GM10266 (cell line): ENCODE measurements at regions not wholly inside any gene's neighbourhood (a gene's known extent, or its start where the extent isn't known, plus 50 kb on each side); places are given as distances from the start of the nearest gene placed in this dataset.

Experiments used
- DNase-seq: peaks from one replicate; pipeline ENCODE4 v3.0.0; 2012; ENCODE audit errors: extremely low spot score
- CTCF ChIP-seq: IDR thresholded peaks from 2 replicates; pipeline ENCODE4 v1.5.1; 2012; ENCODE audit warnings: mild to moderate bottlenecking, low read depth; ENCODE audit not compliant: control insufficient read depth, insufficient read depth; ENCODE audit errors: missing control alignments

GRCh38 chr3:193830791-193831191, 237.8 kb downstream of the OPA1 start:
- no peak for DNase-seq
- no peak for TF ChIP-seq CTCF

- peak; percentile 32 for DNase-seq
- TF ChIP-seq CTCF: no peak
Observed at GRCh38 chr3:193831495-193832455, 238.8 kb downstream of the OPA1 start.

GRCh38 chr3:193832833-193833413, 239.9 kb downstream of the OPA1 start:
- DNase-seq: no peak
- no peak for TF ChIP-seq CTCF

GRCh38 chr3:193833592-193833991, 240.6 kb downstream of the OPA1 start:
- TF ChIP-seq CTCF: no peak
- no peak for DNase-seq

GRCh38 chr3:193835414-193835813, 242.4 kb downstream of the OPA1 start:
- DNase-seq: no peak
- no peak for TF ChIP-seq CTCF

- no peak for TF ChIP-seq CTCF
Observed at GRCh38 chr3:193836511-193836910, 243.5 kb downstream of the OPA1 start.

GRCh38 chr3:193836918-193837317, 243.9 kb downstream of the OPA1 start:
- DNase-seq: no peak

More at GRCh38 chr3:193836511-193836910, 243.5 kb downstream of the OPA1 start:
- DNase-seq: no peak

More at GRCh38 chr3:193836918-193837317, 243.9 kb downstream of the OPA1 start:
- no peak for TF ChIP-seq CTCF
